Kidney epithelial cell (primary cell): ENCODE measurements at regions not wholly inside any gene's neighbourhood (a gene's known extent, or its start where the extent isn't known, plus 50 kb on each side); places are given as distances from the start of the nearest gene placed in this dataset.

Source experiments
- DNase-seq: peaks from one replicate; pipeline ENCODE4 v3.0.0-alpha.2; 2010; ENCODE audit warnings: low read depth
- H3K27me3 ChIP-seq: 2 replicates; pipeline ENCODE4 v1.6.0; 2011; ENCODE audit warnings: low read length; ENCODE audit not compliant: control insufficient read depth, insufficient read depth
- H3K36me3 ChIP-seq: 2 replicates; pipeline ENCODE4 v1.5.1; 2011; ENCODE audit warnings: low read length; ENCODE audit not compliant: control insufficient read depth, insufficient read depth
- H3K4me3 ChIP-seq: 2 replicates; pipeline ENCODE4 v1.5.1; 2011; ENCODE audit warnings: low read depth, mild to moderate bottlenecking, control low read depth, low read length
- TF ChIP-seq, protein P1 (sequence below): IDR thresholded peaks from 2 replicates; pipeline ENCODE4 v1.5.1; 2011; ENCODE audit warnings: mild to moderate bottlenecking, moderate library complexity, low read length, control low read depth, inconsistent platforms; ENCODE audit not compliant: insufficient read depth, poor library complexity, severe bottlenecking

DNA sequence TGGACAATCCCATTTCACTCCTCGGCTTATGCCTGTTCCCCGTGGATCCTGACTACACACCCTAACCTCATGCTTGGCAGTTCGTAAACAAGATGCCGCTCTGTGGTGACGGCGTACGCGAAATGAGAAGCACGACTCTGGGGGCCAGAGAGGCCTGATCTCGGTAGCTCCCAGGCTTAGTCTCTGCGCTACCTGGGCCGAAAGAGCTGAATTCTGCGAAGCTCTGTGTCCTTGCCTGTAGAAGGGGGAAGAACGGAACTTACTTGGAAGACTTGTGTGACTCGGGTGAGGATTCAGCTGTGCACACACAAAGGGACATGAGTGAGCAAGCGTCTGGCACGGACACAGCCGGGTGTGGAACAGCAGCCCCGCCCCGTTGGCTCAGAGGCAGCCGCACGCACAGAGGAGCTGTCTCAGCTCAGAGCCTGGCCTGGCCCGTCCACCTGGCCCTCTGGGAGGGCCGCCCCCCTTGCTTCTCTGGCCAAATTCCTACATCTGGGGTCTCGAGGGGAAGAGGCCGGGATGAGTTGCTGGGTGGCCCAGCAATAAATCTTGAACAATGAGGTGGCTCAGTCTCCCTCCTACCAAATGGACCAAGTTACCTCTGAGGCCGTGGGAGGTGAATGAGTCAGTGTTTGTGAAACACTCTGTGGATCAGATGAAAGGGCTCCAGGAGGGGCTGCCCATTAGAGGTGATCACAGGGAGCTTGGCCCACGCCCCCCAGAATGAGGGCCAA lies 83.8 kb downstream of the PDGFA start:
- Histone ChIP-seq H3K36me3 (no peaks in the 10 kb centered on the region), H3K27me3 (peaks cover 15% of the 10 kb centered on the region), H3K4me3 (no peak overlapping the region)
- TF ChIP-seq, protein P1, sequence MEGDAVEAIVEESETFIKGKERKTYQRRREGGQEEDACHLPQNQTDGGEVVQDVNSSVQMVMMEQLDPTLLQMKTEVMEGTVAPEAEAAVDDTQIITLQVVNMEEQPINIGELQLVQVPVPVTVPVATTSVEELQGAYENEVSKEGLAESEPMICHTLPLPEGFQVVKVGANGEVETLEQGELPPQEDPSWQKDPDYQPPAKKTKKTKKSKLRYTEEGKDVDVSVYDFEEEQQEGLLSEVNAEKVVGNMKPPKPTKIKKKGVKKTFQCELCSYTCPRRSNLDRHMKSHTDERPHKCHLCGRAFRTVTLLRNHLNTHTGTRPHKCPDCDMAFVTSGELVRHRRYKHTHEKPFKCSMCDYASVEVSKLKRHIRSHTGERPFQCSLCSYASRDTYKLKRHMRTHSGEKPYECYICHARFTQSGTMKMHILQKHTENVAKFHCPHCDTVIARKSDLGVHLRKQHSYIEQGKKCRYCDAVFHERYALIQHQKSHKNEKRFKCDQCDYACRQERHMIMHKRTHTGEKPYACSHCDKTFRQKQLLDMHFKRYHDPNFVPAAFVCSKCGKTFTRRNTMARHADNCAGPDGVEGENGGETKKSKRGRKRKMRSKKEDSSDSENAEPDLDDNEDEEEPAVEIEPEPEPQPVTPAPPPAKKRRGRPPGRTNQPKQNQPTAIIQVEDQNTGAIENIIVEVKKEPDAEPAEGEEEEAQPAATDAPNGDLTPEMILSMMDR = no peak
- peak; percentile 45 for DNase-seq

DNA sequence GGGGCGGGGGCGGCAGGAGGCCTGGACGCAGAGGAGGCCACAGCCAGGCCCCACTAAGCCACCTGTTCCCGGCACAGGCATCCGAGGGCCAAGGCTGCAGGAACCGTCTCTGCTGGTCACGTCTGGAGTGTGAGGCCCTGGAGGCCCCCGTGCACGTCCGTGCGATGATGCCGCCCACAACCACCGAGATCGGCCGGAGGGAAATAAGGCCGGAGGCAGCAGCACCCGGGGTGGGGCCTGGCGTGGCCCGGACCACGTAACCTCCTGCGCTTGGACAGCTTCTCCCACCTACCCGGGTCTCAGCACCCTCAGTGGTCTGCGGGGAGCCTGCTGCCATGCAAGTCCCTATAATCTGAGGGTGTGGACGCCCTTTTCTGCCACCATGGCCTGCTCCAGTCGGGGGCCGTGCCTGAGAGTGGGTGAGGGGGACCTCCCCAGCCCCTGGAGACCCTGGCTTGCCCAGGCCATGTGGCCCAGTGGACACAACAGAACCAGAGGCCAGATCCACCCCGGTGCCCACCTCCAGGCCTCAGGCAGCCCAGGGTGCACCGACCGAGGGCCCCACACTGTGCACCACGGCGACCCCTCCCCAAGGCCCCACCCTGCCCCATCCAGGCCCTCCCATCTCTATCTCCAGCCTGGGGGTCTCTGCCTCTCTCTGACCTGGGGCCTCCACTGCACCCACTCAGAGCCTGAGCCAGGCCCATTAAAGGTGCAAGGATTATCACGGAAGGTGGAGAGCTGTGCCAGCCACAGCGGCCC lies 83.1 kb downstream of the PDGFA start:
- DNase-seq = no peak
- Histone ChIP-seq H3K4me3 (no peak overlapping the region), H3K27me3 (peaks cover 16% of the 10 kb centered on the region), H3K36me3 (no peaks in the 10 kb centered on the region)
- TF ChIP-seq, protein P1 = no peak

DNA sequence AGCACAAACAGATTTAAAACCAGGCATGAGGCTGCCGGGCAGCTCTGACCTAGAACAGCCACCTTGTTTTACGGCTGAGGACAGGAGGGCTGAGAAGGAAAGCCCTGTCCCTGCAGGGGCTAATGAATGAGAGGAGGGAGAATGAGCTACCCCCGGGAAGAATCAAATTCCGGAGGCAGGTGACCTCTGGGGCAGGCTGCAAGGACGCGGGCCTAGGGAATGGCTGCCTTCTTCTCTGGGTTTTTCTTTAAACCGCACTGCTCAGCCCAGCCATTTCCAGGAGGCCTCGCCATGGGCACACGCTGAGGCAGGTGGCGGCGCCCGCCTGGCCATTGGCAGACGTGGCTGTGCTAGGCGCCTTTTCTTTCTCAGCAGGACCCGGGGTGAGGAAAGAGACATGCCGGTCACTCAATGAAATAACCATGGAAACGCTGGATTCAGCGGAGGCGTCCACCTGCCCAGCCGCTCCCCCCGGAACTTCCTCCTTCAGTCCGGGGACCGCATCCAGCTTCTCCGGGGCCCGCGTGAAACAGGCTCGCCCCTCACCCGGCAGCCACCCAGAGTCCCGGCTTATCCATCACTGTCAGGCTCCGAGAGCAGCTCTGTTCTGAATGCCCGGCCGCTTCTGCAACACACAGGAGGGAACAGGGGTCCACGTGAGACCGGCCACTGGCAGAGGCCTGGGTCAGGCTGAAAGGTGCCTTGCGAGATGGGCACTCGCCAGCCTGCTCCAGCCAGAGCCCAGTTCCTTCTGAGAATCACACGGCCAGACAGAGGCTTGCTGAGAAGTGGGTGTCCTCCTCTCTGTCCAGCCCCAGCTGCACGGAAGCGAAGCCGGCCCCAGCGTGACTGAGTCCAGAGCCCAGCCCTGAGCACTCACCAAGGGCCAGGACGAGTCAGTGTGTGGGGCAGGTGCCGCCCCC lies 82.1 kb downstream of the PDGFA start:
- TF ChIP-seq, protein P1 = no peak
- DNase-seq = no peak
- H3K36me3 ChIP-seq = no peaks in the 10 kb centered on the region
- H3K4me3 ChIP-seq = no peak overlapping the region
- peaks cover 17% of the 10 kb centered on the region for H3K27me3 ChIP-seq

GRCh38 chr7:438361-438760 lies 81.3 kb downstream of the PDGFA start:
- no peak for DNase-seq
- no peaks in the 10 kb centered on the region for H3K36me3 ChIP-seq

GRCh38 chr7:438916-439315 lies 80.7 kb downstream of the PDGFA start:
- peaks cover 14% of the 10 kb centered on the region for H3K27me3 ChIP-seq

More at GRCh38 chr7:438361-438760, 81.3 kb downstream of the PDGFA start:
- TF ChIP-seq, protein P1 = no peak
- Histone ChIP-seq H3K27me3 (peaks cover 14% of the 10 kb centered on the region), H3K4me3 (no peak overlapping the region)

More at GRCh38 chr7:438916-439315, 80.7 kb downstream of the PDGFA start:
- Histone ChIP-seq H3K36me3 (no peaks in the 10 kb centered on the region), H3K4me3 (no peak overlapping the region)
- DNase-seq = no peak
- TF ChIP-seq, protein P1 = no peak
